HG03469 (cell line): ENCODE measurements at regions not wholly inside any gene's neighbourhood (a gene's known extent, or its start where the extent isn't known, plus 50 kb on each side); places are given as distances from the start of the nearest gene placed in this dataset.

ENCODE experiments used
- ATAC-seq: cut with Tn5 transposase; IDR thresholded peaks from one replicate; pipeline ENCODE4 v1.9.1; 2021; ENCODE audit warnings: mild to moderate bottlenecking, moderate library complexity, moderate number of reproducible peaks; ENCODE audit not compliant: unreplicated experiment

DNA sequence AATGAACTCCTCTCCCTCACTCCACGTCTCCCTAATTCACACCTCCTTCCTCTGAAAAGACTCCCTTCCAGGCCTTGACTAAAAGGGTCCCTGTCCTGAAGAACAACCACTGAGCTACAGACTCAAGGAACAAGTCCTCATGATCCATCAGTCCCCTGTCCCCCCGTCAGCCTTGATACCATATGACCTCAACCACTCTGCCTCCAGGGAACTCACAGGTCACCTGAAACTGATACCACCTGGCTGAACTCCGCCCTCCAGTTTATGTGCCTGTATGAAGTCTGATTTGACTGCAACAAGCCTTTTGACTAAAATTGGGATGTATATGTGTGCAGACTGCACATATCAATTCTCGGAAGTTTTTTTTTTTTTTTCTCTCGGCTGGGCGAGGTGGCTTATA, 88.7 kb downstream of the UGCG start:
- peak; percentile 28 for ATAC-seq

DNA sequence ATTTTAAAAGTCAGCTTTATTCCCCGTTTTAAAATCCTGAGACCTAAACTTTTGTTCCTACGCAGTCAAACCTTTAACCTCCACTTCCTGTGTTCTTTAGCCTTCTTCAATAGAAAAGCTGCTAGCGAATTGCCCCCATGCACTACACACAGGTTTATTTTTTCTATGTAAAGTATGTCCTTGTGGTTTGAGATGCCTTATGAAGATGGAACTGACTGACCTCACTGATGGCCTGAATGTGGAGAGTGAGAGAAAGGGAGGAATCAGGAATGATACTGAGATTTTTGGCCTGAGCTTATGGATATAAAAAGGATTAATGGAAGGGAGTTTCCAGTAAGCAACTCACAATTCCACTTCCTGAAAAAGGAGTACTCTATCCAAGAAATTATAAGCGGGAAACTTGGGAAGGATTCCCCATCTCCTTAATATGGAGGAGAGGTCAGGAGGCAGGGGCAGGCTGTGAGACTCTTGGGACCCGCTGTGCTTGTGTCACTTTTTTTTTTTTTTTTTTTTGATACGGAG, 89.5 kb downstream of the UGCG start:
- ATAC-seq: no peak
